ENCODE measurements at regions not wholly inside any gene's neighbourhood (a gene's known extent, or its start where the extent isn't known, plus 50 kb on each side); places are given as distances from the start of the nearest gene placed in this dataset.
"Not testable (repeated sequence)": the region's sequence is repeated elsewhere in the genome, so short reads cannot be mapped to it uniquely, and the experiment has no call there.

DNA sequence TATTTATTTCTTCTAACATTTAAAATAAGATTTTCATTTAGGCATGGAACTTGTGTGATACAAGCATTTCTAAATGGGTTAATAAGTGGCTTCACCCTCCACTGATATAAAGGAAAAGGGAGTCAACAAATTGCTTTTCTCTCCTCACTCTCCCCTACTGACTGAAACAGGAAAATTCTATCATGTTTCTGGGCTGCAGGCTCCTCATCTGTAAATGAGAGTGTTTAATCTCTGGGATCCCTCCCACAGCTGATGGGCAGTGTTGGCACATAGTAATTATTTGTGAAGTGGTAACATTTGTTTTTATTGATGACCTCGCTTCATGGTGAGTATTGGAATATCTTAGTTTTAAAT lies 69.8 kb upstream of the WARS2 start:
- no peaks in the 10 kb centered on the region for H3K9me1 ChIP-seq (ENCODE audit: control insufficient read depth, insufficient read depth, low read length)
- BruUV-seq (replicated peaks): no TSS peak
- H3K36me3 ChIP-seq (ENCODE audit: control insufficient read depth, insufficient read depth, low read length): no peaks in the 10 kb centered on the region
- no peaks in the 10 kb centered on the region for H4K20me1 ChIP-seq (replicated peaks; ENCODE audit: control insufficient read depth, insufficient read depth, low read length)
- H3K27ac ChIP-seq (ENCODE audit: extremely low read depth, low read depth, low read length): no peak overlapping the region
- ATAC-seq (no peak), FAIRE-seq (no peak), DNase-seq (ENCODE audit: extremely low read depth in 1 of 4, low spot score in 3 of 4) (no peak)
- H3K9ac ChIP-seq (ENCODE audit: insufficient read depth in 1 of 2, low read depth in 2 of 2, low read length in 2 of 2): no peak overlapping the region
- TF ChIP-seq THRAP3 (IDR thresholded peaks at IDR 0.05; ENCODE audit: borderline replicate concordance) (no peak), SRF (CRISPR knock-in tag; IDR thresholded peaks at IDR 0.05) (no peak), TAF7 (tag; IDR thresholded peaks at IDR 0.05) (no peak), CBX5 (IDR thresholded peaks at IDR 0.05; ENCODE audit: borderline replicate concordance, low read depth) (no peak)
- intact Hi-C loops (cut with micrococcal nuclease) (no loop called here), in situ Hi-C loops (cut with MboI) (no loop called here)
- 35% methylated on average over 1 of the region's 1 CpG for WGBS (ENCODE audit: insufficient coverage, low coverage, missing lambda C conversion rate)
- no peaks in the 10 kb centered on the region for H3K9me3 ChIP-seq (replicated peaks; ENCODE audit: control insufficient read depth, insufficient read depth, low read depth, low read length)
- POLR2A ChIA-PET: interaction anchor here (0.7 kb wide), 1 partner anchor 144 kb away, joined by 4 read pairs; no protein-coding TSS in a partner anchor
- no peak overlapping the region for H3K4me3 ChIP-seq
- CTCF ChIA-PET (ENCODE audit: low intra/inter-chr PET ratio): no interaction called here
- no peaks in the 10 kb centered on the region for H3K27me3 ChIP-seq (ENCODE audit: control insufficient read depth in 2 of 2, insufficient read depth in 2 of 2, low read length in 2 of 2)
- no peak overlapping the region for H3K4me2 ChIP-seq (ENCODE audit: insufficient read depth, low read length)
- H2AFZ ChIP-seq (ENCODE audit: low read depth, low read length): no peak overlapping the region
- H3K79me2 ChIP-seq (ENCODE audit: control insufficient read depth, insufficient read depth, low read length): no peaks in the 10 kb centered on the region
- H3K4me1 ChIP-seq (replicated peaks in 1 of 2; ENCODE audit: control insufficient read depth in 2 of 2, insufficient read depth in 2 of 2, low read length in 2 of 2): peaks cover 0 to under 1% of the 10 kb centered on the region in 2 experiments; a peak in 2 of 5 replicates

DNA sequence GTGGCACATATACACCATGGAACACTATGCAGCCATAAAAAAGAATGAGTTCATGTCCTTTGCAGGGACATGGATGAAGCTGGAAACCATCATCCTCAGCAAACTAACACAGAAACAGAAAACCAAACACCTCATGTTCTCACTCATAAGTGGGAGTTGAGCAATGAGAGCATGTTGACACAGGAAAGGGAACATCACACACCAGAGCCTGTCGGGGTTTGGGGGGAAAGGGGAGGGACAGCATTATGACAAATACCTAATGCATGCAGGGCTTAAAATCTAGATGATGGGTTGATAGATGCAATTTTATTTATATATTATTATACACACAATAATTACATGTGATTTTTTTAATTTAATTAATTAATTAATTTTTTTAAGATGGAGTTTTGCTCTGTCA lies 72.8 kb upstream of the WARS2 start:
- CTCF ChIA-PET (ENCODE audit: low intra/inter-chr PET ratio); H4K20me1 ChIP-seq (replicated peaks; ENCODE audit: control insufficient read depth, insufficient read depth, low read length); H3K9me1 ChIP-seq (ENCODE audit: control insufficient read depth, insufficient read depth, low read length); H3K79me2 ChIP-seq (ENCODE audit: control insufficient read depth, insufficient read depth, low read length); H2AFZ ChIP-seq (ENCODE audit: low read depth, low read length); BruUV-seq (replicated peaks); ATAC-seq; H3K9me3 ChIP-seq (replicated peaks; ENCODE audit: control insufficient read depth, insufficient read depth, low read depth, low read length); H3K4me3 ChIP-seq; H3K27ac ChIP-seq (ENCODE audit: extremely low read depth, low read depth, low read length); intact Hi-C loops (cut with micrococcal nuclease); H3K4me1 ChIP-seq (replicated peaks in 1 of 2; ENCODE audit: control insufficient read depth in 2 of 2, insufficient read depth in 2 of 2, low read length in 2 of 2); H3K27me3 ChIP-seq (ENCODE audit: control insufficient read depth in 2 of 2, insufficient read depth in 2 of 2, low read length in 2 of 2); H3K36me3 ChIP-seq (ENCODE audit: control insufficient read depth, insufficient read depth, low read length); DNase-seq (ENCODE audit: extremely low read depth in 1 of 4, low spot score in 3 of 4); in situ Hi-C loops (cut with MboI); H3K9ac ChIP-seq (ENCODE audit: insufficient read depth in 1 of 2, low read depth in 2 of 2, low read length in 2 of 2); FAIRE-seq; POLR2A ChIA-PET; H3K4me2 ChIP-seq (ENCODE audit: insufficient read depth, low read length): not testable (repeated sequence)
- 44% methylated on average over 1 of the region's 1 CpG for WGBS (ENCODE audit: insufficient coverage, low coverage, missing lambda C conversion rate)

DNA sequence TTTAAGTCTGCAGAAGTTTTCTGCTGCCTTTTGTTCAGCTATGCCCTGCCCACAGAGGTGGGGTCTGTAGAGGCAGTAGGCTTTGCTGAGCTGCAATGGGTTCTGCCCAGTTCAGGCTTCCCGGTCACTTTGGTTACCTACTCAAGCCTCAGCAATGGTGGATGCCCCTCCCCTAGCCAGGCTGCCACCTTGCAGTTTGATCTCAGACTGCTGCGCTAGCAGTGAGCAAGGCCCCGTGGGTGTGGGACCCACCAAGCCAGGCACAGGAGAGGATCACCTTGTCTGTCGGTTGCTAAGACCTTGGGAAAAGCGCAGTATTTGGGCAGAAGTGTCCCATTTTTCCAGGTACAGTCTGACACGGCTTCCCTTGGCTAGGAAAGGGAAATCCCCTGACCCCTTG lies 74.5 kb upstream of the WARS2 start:
- ATAC-seq; H2AFZ ChIP-seq (ENCODE audit: low read depth, low read length); H3K4me3 ChIP-seq; H3K27me3 ChIP-seq (ENCODE audit: control insufficient read depth in 2 of 2, insufficient read depth in 2 of 2, low read length in 2 of 2); H3K9me3 ChIP-seq (replicated peaks; ENCODE audit: control insufficient read depth, insufficient read depth, low read depth, low read length); in situ Hi-C loops (cut with MboI); H3K36me3 ChIP-seq (ENCODE audit: control insufficient read depth, insufficient read depth, low read length); H3K79me2 ChIP-seq (ENCODE audit: control insufficient read depth, insufficient read depth, low read length); intact Hi-C loops (cut with micrococcal nuclease); H3K9me1 ChIP-seq (ENCODE audit: control insufficient read depth, insufficient read depth, low read length); H3K4me1 ChIP-seq (replicated peaks in 1 of 2; ENCODE audit: control insufficient read depth in 2 of 2, insufficient read depth in 2 of 2, low read length in 2 of 2); H3K4me2 ChIP-seq (ENCODE audit: insufficient read depth, low read length); H4K20me1 ChIP-seq (replicated peaks; ENCODE audit: control insufficient read depth, insufficient read depth, low read length); DNase-seq (ENCODE audit: extremely low read depth in 1 of 4, low spot score in 3 of 4); H3K27ac ChIP-seq (ENCODE audit: extremely low read depth, low read depth, low read length); CTCF ChIA-PET (ENCODE audit: low intra/inter-chr PET ratio); BruUV-seq (replicated peaks); H3K9ac ChIP-seq (ENCODE audit: insufficient read depth in 1 of 2, low read depth in 2 of 2, low read length in 2 of 2); FAIRE-seq: not testable (repeated sequence)
- WGBS (ENCODE audit: insufficient coverage, low coverage, missing lambda C conversion rate): 17% methylated on average over 6 of the region's 6 CpGs
- POLR2A ChIA-PET: interaction anchor here (1.0 kb wide), 1 partner anchor 18 kb away, joined by 3 read pairs; no protein-coding TSS in a partner anchor
